Type B pancreatic cell (in vitro differentiated cells): ENCODE measurements at regions not wholly inside any gene's neighbourhood (a gene's known extent, or its start where the extent isn't known, plus 50 kb on each side); places are given as distances from the start of the nearest gene placed in this dataset.
"Not testable (repeated sequence)": the region's sequence is repeated elsewhere in the genome, so short reads cannot be mapped to it uniquely, and the experiment has no call there.

Experiments used
- DNase-seq: peaks from one replicate; pipeline ENCODE4 v3.0.0; 2021; ENCODE audit warnings: mixed read lengths; ENCODE audit not compliant: unreplicated experiment; ENCODE audit errors: extremely low spot score
- H3K27ac Mint-ChIP-seq: 2 replicates; pipeline ENCODE4 v1.8.0; 2021; ENCODE audit warnings: mild to moderate bottlenecking, mixed read lengths
- H3K27me3 Mint-ChIP-seq: 2 replicates; pipeline ENCODE4 v1.8.0; 2021; ENCODE audit warnings: mixed read lengths
- H3K36me3 Mint-ChIP-seq: 2 replicates; pipeline ENCODE4 v1.8.0; 2021; ENCODE audit warnings: mixed read lengths
- H3K4me1 Mint-ChIP-seq: one replicate; pipeline ENCODE4 v1.8.0; 2021; ENCODE audit warnings: mixed read lengths; ENCODE audit not compliant: unreplicated experiment
- H3K4me3 Mint-ChIP-seq: 2 replicates; pipeline ENCODE4 v1.8.0; 2021; ENCODE audit warnings: mild to moderate bottlenecking, mixed read lengths
- H3K9me3 Mint-ChIP-seq: 2 replicates; pipeline ENCODE4 v1.8.0; 2021; ENCODE audit warnings: mixed read lengths
- CTCF ChIP-seq: fragments of 200-600 bp; sonication (generic); conservative IDR thresholded peaks from 2 replicates; pipeline ENCODE4 v1.5.0; 2021; ENCODE audit warnings: antibody characterized with exemption, mild to moderate bottlenecking

DNA sequence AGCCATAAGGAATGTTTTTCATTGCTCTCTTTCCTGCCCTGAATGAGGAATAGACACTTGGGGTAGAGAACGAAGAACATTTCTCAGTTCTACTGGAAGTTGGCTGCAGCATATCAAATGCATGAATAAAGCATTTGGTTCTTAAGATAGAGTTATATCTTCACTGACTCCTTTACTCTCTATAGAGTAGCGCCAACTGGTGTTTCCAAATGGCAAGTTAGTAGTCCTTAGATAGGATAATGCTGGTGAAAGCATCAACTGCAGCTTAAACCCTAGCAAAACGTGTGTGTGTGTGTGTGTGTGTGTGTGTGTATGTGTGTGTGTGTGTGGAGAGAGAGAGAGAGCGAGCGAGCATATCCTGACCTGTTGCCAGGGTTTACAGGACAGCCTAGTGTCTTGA is 62.2 kb upstream of the FRMPD4 start:
- no peak for TF ChIP-seq CTCF
- H3K27ac Mint-ChIP-seq, result no peak overlapping the region
- DNase-seq, result no peak
- H3K27me3 Mint-ChIP-seq, result peaks cover 20% of the 10 kb centered on the region
- H3K9me3 Mint-ChIP-seq, result no peaks in the 10 kb centered on the region
- H3K4me3 Mint-ChIP-seq, result no peak overlapping the region
- H3K4me1 Mint-ChIP-seq, result no peaks in the 10 kb centered on the region
- no peaks in the 10 kb centered on the region for H3K36me3 Mint-ChIP-seq

DNA sequence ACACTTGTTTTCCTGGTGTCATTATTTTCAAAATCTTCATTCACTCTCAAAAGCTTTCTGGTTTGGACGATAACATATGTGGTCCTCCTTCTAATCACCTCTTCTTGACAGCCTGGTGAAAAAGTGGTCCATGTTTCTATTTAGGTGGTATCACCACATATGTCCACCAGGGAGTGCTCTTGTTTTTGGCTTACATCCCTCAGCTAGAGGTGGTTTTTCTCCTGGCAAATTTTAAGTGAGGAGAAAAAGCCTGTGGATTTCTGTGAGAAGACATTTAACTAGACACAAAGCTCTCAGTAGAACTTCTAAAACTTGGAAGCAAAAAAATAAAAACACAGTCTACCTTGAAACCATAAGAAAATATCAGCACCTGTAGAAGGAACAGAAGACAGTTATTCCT is 58.0 kb upstream of the FRMPD4 start:
- Mint-ChIP-seq H3K27ac (no peak overlapping the region), H3K9me3 (no peaks in the 10 kb centered on the region), H3K27me3 (peaks cover 14% of the 10 kb centered on the region), H3K4me1 (no peaks in the 10 kb centered on the region), H3K36me3 (no peaks in the 10 kb centered on the region), H3K4me3 (no peak overlapping the region)
- DNase-seq, result no peak
- peak; percentile 73 for TF ChIP-seq CTCF

DNA sequence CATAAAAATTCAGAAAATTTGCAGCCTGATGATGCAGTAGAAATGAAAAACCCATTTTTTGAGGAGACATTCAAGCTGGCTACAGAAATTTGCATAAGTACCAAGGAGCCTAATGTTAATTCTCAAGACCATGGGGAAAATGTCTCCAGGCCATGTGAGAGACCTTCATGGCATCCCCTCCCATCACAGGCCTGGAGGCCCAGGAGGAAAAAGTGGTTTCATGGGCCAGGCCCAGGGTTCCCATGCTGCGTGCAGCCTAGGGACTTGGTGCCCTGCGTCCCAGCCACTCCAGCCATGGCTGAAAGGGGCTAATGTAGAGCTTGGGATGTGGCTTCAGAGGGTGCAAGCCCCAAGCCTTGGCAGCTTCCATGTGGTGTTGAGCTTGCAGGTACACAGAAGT is 55.3 kb upstream of the FRMPD4 start:
- H3K36me3 Mint-ChIP-seq, H3K9me3 Mint-ChIP-seq, H3K27me3 Mint-ChIP-seq, H3K4me1 Mint-ChIP-seq, H3K4me3 Mint-ChIP-seq, DNase-seq, H3K27ac Mint-ChIP-seq: not testable (repeated sequence)
